Upper lobe of right lung (tissue), 1 donor: ENCODE measurements at regions not wholly inside any gene's neighbourhood (a gene's known extent, or its start where the extent isn't known, plus 50 kb on each side); places are given as distances from the start of the nearest gene placed in this dataset.

Experiments
- ATAC-seq: fragments of 200-7000 bp; cut with Tn5 transposase; one replicate; pipeline ENCODE4 v1.9.1; 2020; ENCODE audit warnings: mild to moderate bottlenecking, moderate library complexity
- DNase-seq: peaks from one replicate; pipeline ENCODE4 v3.0.0-alpha.2; 2020
- H3K27ac ChIP-seq: fragments of 200-600 bp; one replicate; pipeline ENCODE4 v1.8.0; 2022
- H3K27me3 ChIP-seq: fragments of 200-600 bp; one replicate; pipeline ENCODE4 v1.8.0; 2022; ENCODE audit warnings: mild to moderate bottlenecking
- H3K36me3 ChIP-seq: fragments of 200-600 bp; one replicate; pipeline ENCODE4 v1.8.0; 2022
- H3K4me1 ChIP-seq: fragments of 200-600 bp; one replicate; pipeline ENCODE4 v1.8.0; 2022
- H3K4me3 ChIP-seq: fragments of 200-600 bp; one replicate; pipeline ENCODE4 v1.8.0; 2022; ENCODE audit warnings: mild to moderate bottlenecking
- H3K9me3 ChIP-seq: fragments of 200-600 bp; one replicate; pipeline ENCODE4 v1.8.0; 2022
- intact Hi-C: fragments of 100-400 bp; cut with DNase I; formaldehyde crosslinking; loops from one replicate; pipeline ENCODE4 v1.11.0; 2022
- TF ChIP-seq, protein P1 (sequence below): fragments of 200-600 bp; IDR thresholded peaks from one replicate; pipeline ENCODE4 v1.8.0; 2022; ENCODE audit warnings: antibody characterized with exemption
- donor health status: DM: no; HTN: yes; CAD: no; lungs with severe emphysema.

DNA sequence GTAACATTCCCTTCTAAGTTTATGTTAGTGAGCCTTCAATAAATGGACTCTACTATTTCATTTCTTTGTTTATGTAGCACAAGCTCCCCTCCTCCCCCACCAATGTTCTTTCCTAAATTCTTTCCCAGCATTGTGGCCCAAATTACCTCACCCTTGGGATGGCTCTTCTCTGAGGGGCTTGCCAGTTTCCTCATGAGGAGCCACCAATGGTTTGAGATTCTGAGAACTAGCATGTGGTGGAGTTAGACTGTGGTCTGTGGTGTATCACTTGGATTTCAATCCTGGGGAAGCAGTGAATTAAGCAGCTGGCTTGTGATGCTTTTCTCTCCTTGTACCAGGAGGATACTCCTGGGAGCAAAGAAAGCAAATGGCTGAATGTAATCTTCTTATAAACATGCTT, 50.0 kb upstream of the NPHP3 start:
- H3K4me3 ChIP-seq = no peak overlapping the region
- H3K4me1 ChIP-seq = no peaks in the 10 kb centered on the region
- H3K27me3 ChIP-seq = no peaks in the 10 kb centered on the region
- H3K36me3 ChIP-seq = no peaks in the 10 kb centered on the region
- H3K9me3 ChIP-seq = no peaks in the 10 kb centered on the region
- DNase-seq (no peak), ATAC-seq (no peak)
- H3K27ac ChIP-seq = no peak overlapping the region
- intact Hi-C loops = no loop called here
- TF ChIP-seq, protein P1, sequence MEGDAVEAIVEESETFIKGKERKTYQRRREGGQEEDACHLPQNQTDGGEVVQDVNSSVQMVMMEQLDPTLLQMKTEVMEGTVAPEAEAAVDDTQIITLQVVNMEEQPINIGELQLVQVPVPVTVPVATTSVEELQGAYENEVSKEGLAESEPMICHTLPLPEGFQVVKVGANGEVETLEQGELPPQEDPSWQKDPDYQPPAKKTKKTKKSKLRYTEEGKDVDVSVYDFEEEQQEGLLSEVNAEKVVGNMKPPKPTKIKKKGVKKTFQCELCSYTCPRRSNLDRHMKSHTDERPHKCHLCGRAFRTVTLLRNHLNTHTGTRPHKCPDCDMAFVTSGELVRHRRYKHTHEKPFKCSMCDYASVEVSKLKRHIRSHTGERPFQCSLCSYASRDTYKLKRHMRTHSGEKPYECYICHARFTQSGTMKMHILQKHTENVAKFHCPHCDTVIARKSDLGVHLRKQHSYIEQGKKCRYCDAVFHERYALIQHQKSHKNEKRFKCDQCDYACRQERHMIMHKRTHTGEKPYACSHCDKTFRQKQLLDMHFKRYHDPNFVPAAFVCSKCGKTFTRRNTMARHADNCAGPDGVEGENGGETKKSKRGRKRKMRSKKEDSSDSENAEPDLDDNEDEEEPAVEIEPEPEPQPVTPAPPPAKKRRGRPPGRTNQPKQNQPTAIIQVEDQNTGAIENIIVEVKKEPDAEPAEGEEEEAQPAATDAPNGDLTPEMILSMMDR = no peak
